Prostate gland (tissue), 2 donors: ENCODE measurements at regions not wholly inside any gene's neighbourhood (a gene's known extent, or its start where the extent isn't known, plus 50 kb on each side); places are given as distances from the start of the nearest gene placed in this dataset.

Experiments
- DNase-seq: peaks from one replicate; pipeline ENCODE4 v3.0.0-alpha.2; 2019; ENCODE audit warnings: low spot score
- H3K27ac ChIP-seq, 2 donors: fragments of 200-600 bp; sonication (generic); 2 replicates each; pipeline ENCODE4 v1.5.1; 2017 to 2019
- H3K27me3 ChIP-seq: fragments of 200-600 bp; sonication (generic); replicated peaks from 2 replicates; pipeline ENCODE4 v1.5.1; 2019; ENCODE audit not compliant: insufficient read depth
- H3K36me3 ChIP-seq, 2 donors: fragments of 200-600 bp; sonication (generic); 1 replicate in 1 of 2; 2 replicates in 1 of 2; pipeline versions ENCODE4 v1.5.1 to v1.8.1; 2017 to 2019
- H3K4me1 ChIP-seq: fragments of 200-600 bp; sonication (generic); replicated peaks from 2 replicates; pipeline ENCODE4 v1.5.1; 2019
- H3K4me3 ChIP-seq, 2 donors: fragments of 200-600 bp; sonication (generic); 2 replicates each; pipeline ENCODE4 v1.5.1; 2017 to 2019
- H3K9me3 ChIP-seq: fragments of 200-600 bp; sonication (generic); 2 replicates; pipeline ENCODE4 v1.5.1; 2017
- CTCF ChIP-seq, 4 experiments: fragments of 200-600 bp in 2 of 4; fragments of 450-650 bp in 2 of 4; sonication (generic) in 2 of 4; IDR thresholded peaks; 1 replicate in 3 of 4; 2 replicates in 1 of 4; pipeline ENCODE4 v1.5.1; 2016 to 2019; ENCODE audit warnings: antibody characterized with exemption in 4 of 4, mild to moderate bottlenecking in 2 of 4, moderate library complexity in 2 of 4
- POLR2A ChIP-seq: fragments of 450-650 bp; IDR thresholded peaks from one replicate; pipeline ENCODE4 v1.6.1; 2016; ENCODE audit warnings: antibody characterized with exemption, mild to moderate bottlenecking
- POLR2AphosphoS5 ChIP-seq: sonication (generic); formaldehyde crosslinking; IDR thresholded peaks from one replicate; pipeline ENCODE4 v1.6.1; 2017; ENCODE audit warnings: antibody characterized with exemption
- WGBS: methylation state at CpG from one replicate; pipeline ENCODE4 v1.1.5; 2018; 5-methylcytosine and 5-hydroxymethylcytosine counted together
- intact Hi-C: fragments of 100-400 bp; cut with DNase I; formaldehyde crosslinking; loops from one replicate; pipeline ENCODE4 v1.14.2; 2022

- no peak for DNase-seq
- H3K27me3 ChIP-seq: no peaks in the 10 kb centered on the region
- no peaks in the 10 kb centered on the region for H3K4me1 ChIP-seq
- H3K36me3 ChIP-seq: no peaks in the 10 kb centered on the region
- intact Hi-C loops: no loop called here
- TF ChIP-seq CTCF (IDR thresholded peaks at IDR 0.05) (no peak), POLR2A (no peak), POLR2AphosphoS5 (no peak)
- H3K27ac ChIP-seq: no peak overlapping the region
- WGBS: 91% methylated on average over 3 of the region's 3 CpGs
- no peak overlapping the region for H3K4me3 ChIP-seq
- H3K9me3 ChIP-seq: no peaks in the 10 kb centered on the region
Measured at GRCh38 chr5:165559645-165560044, 2054.2 kb downstream of the MAT2B start.

- intact Hi-C loops: no loop called here
- WGBS: 35% methylated on average over 1 of the region's 1 CpG
- H3K9me3 ChIP-seq: no peaks in the 10 kb centered on the region
- no peaks in the 10 kb centered on the region for H3K4me1 ChIP-seq
- DNase-seq: no peak
- H3K36me3 ChIP-seq: no peaks in the 10 kb centered on the region
- H3K27ac ChIP-seq: no peak overlapping the region
- H3K27me3 ChIP-seq: no peaks in the 10 kb centered on the region
- TF ChIP-seq POLR2A (no peak), CTCF (IDR thresholded peaks at IDR 0.05) (no peak), POLR2AphosphoS5 (no peak)
- H3K4me3 ChIP-seq: no peak overlapping the region
Measured at GRCh38 chr5:165560648-165561047, 2055.2 kb downstream of the MAT2B start.

DNA sequence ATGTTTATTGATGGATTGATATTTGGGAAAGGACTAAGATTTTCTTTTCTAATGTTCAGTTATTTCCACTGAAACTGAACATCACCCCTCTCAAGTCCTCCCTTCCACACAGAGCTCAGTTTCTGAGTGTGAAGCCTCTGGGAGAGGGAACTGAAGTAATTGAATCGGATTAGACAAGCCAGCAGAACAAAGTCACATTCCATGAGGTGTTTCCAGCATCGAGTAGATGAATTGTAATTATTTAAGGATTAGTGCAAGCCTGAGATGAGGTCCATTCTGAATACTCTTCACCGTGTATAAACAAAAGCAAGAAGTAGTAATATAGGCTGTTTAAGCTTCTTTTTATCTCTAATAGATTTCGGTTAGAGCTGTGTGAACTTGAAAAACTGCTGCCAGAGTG, 2060.5 kb downstream of the MAT2B start:
- 52% methylated on average over 4 of the region's 4 CpGs for WGBS
- Histone ChIP-seq H3K36me3 (no peaks in the 10 kb centered on the region), H3K27me3 (no peaks in the 10 kb centered on the region), H3K9me3 (no peaks in the 10 kb centered on the region), H3K4me3 (no peak overlapping the region), H3K4me1 (no peaks in the 10 kb centered on the region), H3K27ac (no peak overlapping the region)
- DNase-seq: no peak
- intact Hi-C loops: no loop called here
- TF ChIP-seq POLR2A: no peak
- no peak for TF ChIP-seq CTCF (IDR thresholded peaks at IDR 0.05)
- no peak for TF ChIP-seq POLR2AphosphoS5

GRCh38 chr5:165569551-165569950, 2064.1 kb downstream of the MAT2B start:
- H3K36me3 ChIP-seq: no peaks in the 10 kb centered on the region
- no peak overlapping the region for H3K4me3 ChIP-seq
- no peak overlapping the region for H3K27ac ChIP-seq
- no peak for DNase-seq
- H3K27me3 ChIP-seq: no peaks in the 10 kb centered on the region
- intact Hi-C loops: no loop called here
- TF ChIP-seq CTCF (IDR thresholded peaks at IDR 0.05) (no peak), POLR2AphosphoS5 (no peak), POLR2A (no peak)
- no peaks in the 10 kb centered on the region for H3K9me3 ChIP-seq
- 78% methylated on average over 7 of the region's 7 CpGs for WGBS
- H3K4me1 ChIP-seq: no peaks in the 10 kb centered on the region

- intact Hi-C loops: no loop called here
- H3K9me3 ChIP-seq: no peaks in the 10 kb centered on the region
- H3K4me1 ChIP-seq: no peaks in the 10 kb centered on the region
- TF ChIP-seq POLR2A (no peak), POLR2AphosphoS5 (no peak), CTCF (IDR thresholded peaks at IDR 0.05) (no peak)
- H3K4me3 ChIP-seq: no peak overlapping the region
- H3K36me3 ChIP-seq: no peaks in the 10 kb centered on the region
- H3K27ac ChIP-seq: no peak overlapping the region
- 66% methylated on average over 4 of the region's 4 CpGs for WGBS
- no peaks in the 10 kb centered on the region for H3K27me3 ChIP-seq
- no peak for DNase-seq
Measured at GRCh38 chr5:165573445-165573844, 2068.0 kb downstream of the MAT2B start.
